ENCODE measurements at regions not wholly inside any gene's neighbourhood (a gene's known extent, or its start where the extent isn't known, plus 50 kb on each side); places are given as distances from the start of the nearest gene placed in this dataset.

DNA sequence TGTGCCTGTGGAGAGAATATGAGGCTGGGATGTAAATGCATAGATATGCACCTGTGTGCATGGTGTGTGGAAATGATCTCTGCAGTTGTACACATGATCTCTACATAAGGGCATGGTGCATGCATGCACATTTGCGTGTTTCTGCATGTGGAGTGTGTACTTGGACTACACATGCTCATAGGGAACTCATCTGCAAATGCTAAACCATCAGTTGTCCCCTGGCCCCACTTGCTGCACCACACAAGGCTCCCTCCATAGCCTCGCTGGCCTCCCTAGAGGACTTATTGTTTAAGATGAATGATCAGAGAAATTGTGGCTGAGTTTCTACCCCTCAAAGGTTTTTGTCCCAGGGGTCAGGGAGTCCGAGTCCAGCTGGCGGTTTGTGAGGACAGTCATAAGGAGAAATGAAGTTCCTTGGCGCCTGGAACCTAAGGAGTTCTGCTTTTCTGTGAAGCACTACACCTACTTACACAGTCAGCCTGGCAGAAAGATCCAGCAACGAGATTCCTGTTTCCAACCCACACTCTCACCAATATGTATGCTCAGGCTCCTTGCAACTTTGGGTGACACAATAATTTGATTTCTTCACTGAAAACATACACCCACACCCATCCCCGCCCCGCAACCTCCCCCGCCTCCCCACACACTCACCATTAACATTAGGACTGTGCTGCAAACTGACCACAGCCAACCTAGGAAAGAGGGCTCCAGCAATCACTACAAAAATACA lies 79.9 kb upstream of the CPEB4 start:
- DNase-seq: no peak

DNA sequence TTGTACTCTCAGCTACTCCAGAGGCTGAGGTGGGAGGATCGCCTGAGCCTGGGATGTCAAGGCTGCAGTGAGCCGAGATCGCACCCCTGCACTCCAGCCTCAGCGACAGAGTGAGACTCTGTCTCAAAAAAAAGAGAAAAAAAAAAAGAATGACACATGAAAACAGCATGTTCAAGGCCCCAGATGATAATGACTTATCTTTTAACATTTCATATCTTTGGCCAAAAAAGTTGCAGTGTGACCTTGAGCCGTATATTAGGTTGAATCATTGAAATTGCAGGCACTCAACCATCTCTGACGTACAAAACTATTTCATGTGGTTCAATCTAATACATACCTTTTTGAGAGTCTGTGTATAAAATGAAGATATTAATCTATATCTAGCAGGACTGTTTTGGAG lies 79.1 kb upstream of the CPEB4 start:
- no peak for DNase-seq

DNA sequence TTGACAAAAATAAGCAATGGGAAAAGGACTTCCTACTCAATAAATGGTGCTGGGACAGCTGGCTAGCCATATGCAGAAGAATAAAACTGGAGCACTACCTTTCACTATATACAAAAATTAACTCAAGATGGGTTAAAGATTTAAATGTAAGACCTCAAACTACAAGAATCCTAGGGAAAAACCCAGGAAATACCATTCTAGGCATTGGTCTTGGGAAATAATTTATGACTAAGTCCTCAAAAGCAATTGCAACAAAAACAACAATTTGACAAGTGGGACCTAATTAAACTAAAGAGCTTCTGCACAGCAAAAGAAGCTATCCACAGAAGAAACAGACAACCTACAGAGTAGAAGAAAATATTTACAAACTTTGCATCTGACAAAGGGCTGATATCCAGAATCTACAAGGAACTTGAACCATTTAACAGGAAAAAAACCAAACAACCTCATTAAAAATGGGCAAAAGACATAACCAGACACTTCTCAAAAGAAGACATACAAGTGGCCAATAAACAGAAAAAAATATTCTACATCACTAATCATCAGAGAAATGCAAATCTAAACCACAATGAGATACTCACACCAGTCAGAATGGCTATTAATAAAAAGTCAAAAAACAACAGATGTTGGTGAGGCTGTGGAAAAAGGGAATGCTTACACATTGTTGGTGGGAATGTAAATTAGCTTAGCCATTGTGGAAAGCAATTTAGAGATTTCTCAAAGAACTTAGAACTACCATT lies 75.2 kb upstream of the CPEB4 start:
- DNase-seq: no peak

DNA sequence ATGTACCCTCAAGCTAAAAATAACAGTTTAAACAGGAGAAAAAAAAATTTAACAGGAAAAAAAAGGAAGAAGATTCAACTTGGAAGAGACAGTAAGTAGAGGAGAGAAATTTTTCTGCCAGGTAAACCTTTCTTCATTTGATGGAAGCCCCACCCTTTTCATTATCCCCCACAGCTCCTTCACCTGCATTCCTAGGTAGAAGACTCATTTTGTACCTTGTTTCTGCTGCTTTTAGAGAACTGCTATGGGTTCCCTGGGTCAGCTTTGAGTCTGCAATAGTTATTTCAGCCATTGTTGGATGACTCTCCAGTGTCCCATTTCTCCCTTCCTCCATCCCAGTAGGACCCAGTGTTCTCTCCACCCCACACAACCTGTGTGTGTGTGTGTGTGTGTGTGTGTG lies 74.1 kb upstream of the CPEB4 start:
- no peak for DNase-seq

DNA sequence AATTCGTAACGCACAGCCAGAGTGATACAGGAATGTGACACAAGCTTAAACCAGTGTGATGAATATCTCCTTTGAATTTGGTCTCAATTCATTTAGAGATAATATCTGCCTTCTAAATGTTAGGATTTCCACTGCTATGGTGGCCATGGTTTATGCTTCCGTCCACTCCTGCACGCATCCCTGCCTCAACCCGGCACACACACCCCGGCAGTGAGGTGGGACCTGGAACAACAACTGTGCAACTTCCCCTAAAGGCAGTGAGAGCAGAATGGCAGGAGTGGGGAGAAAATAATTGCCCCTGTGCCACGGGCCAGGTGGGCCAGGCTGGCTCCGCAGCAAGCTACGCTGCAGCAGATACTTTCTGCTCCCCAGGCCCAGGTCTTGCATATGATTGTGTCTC lies 72.6 kb upstream of the CPEB4 start:
- no peak for DNase-seq

DNA sequence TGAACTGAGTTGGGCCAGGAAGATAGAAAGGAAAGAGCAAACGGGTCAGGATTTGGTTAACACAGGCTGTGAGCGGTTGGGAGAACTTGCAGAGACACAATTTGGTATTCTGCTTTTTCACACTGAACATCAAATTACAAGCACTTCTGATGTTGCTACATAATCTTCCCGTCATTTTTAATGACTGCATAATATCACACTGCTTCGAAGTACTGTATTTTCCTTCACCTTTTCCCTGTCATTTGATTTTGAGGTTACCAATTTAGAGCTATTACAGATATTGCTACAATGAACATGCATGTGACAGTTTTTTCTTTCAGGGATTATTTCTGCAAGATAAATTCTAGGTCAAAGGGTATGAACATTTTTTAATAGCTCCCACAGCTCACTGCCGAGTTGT lies 71.4 kb upstream of the CPEB4 start:
- DNase-seq: no peak

DNA sequence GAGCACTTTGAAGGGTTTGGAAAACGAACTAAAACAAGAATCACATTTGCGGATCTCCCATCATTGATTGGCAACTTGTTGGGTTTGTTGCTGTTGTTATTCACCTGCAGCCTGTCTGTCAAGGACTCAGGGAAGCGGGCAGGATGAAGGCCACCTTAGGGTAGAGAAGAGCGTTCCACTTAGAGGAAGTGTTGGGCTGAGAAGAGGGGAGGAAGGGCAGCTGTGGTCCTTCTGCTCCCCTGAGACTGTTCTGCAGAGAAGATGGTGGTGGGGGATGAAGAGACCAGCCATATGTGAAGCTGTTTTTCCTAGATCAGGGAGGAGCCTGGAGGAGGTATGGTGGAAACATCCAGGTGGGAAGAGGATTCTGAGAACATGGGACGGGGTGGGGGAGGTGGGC lies 70.6 kb upstream of the CPEB4 start:
- DNase-seq: no peak

DNA sequence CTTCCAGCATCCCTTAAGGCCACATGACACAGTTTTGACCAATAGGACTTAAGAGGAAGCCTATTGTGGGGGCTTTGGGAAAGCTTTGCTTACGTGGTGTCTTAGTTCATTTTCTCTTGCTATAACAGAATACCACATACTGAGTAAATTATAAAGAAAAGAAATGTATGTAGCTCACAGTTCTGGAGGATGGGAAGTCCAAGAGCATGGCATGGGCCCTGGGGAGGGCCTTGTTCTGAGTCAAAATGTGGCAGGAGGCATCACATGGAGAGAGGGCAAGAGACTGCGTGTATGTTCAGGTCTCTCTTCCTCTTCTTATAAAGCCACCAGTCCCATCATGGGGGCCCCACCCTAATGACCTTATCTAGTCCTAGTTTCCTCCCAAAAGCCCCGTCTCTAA lies 68.6 kb upstream of the CPEB4 start:
- no peak for DNase-seq

DNA sequence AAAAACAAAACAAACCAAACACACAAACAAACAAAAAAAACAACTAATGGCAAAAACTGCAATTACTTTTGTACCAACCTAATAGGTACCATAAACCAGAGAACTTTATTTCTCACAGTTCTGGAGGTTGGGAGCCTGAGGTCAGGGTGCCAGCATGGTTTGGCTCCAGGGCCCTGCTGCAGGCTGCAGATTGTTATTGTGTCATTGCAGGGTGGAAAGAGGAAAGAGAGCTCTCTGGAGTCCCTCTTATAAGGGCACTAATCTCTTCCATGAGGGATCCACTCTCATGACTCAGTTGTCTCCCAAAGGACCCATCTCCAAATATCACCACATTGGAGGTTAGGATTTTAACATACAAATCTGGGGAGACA lies 64.9 kb upstream of the CPEB4 start:
- DNase-seq: no peak

DNA sequence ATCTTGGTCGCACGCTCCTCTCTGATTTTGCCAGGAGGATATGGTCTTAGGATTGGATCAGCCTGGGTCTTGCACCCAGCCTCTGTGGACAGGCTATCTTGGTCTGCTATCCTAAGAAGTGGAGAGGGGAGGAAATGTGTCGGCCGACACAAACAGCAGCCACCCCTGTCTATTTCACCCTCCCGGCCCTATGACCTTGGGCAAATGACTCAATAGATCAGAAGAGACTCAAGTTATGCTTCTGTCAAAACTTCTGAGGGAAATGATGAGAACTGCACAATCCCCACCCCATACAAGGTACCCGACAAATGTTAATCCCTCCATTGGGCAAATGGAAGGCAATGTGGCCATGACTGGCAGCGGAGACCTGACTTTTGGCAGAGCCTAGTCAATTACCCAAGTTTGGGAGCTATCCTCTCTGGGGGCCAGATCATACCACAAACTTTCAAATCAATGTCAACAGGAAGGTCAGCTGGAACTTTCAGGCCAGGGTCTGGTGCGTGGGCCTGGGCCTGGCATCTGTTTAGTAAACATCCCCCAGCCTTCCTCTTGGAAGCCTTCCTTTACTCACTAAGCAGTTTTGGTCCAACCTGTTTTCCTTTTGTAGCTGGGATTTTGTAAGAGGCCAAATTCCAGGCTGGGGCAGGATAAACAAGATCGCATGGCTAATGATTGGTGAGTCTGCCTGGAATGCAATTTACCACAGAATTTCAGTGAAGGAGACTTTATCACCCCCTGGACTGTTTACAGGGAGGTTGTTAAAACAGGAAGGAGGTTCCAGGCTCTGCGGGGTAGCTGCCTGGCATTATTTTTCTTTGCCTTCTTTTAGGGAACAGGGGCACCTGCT lies 64.2 kb upstream of the CPEB4 start:
- no peak for DNase-seq

DNA sequence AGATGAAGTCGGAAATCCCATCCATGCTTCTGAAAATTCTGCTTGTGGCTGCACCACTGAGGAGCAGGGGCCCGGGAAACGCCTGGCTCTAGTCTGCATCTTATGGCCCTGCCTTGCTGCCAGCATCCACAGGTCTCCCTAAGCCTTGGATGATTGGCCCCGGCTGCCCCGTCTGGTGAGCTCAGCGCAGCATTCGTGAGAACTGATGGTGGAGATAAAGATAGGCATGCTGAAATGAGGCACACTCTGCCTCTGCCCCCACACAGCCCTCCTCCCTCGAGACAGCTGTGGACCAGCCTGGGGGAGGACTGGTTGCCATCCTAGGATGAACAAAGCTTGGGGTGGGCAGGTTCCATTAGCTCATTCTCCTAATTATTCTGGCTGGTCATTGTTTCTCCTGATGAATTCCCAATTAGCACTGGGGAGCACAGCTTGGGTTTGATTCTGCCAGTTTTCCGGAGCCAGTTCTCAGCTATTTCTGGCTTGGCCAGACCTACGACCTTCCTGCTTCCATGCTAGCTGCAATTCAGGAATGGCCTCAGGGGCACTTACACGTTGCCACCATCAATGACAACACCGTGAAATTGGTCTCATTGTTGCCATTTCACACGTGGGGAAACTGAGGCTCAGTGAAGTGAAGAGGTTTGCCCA lies 62.8 kb upstream of the CPEB4 start:
- DNase-seq: no peak

DNA sequence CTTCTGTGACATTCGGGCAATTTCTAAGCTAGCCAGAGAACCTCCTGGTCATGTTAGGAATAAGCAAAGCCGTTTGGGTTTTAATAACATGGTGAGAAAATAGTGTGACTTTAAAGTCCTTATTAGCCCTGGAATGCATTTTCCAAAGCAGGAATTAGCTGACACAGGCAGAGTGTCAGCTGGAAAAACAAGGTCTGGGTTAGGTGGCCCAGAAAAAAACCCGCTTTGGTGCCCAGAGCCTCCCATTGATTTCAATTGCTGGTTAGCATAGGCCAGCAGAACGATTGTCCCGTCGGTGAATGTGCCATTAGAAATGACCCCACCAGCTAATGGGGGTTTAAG lies 62.1 kb upstream of the CPEB4 start:
- no peak for DNase-seq

DNA sequence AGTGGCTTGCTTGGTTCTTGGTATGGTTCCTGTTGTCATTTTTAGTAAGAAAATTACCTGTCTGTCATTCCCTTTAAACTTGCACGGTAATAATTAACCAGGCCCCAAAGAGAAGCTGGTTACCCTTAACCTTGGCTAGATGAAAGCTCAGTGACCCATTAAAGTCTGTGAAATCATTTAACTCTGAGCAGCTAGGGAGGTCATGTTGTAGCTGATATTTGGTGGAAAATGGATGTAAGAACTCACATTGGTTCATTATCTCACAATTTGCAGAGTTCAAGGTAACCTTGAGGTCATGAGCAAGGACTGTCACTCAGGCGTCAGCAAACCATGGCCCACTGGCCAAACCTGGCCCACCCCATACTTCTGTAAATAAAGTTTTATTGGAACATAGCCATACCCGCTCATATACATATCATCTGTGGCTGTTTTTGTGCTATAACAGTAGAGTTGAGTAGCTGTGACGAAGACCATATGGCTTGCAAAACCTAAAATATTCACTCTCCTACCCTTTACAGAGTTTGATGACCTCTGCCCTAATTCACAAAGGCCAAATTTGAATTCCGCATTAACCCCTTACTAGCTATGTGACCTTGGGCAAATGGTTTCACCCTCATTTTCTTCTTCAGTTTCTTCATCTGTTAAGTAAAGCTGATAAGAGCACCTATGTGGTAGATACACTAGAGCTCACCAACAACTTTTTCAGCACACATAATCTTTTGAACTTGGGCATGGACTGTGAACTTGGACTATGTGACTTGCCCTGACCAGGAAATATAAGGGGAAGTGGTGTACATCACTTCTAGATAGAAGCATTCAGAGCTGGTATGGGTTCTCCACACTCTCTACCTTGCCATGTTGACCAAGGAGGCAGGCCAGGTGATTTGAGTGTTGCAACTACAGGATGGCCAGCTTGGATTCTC lies 61.5 kb upstream of the CPEB4 start:
- no peak for DNase-seq

DNA sequence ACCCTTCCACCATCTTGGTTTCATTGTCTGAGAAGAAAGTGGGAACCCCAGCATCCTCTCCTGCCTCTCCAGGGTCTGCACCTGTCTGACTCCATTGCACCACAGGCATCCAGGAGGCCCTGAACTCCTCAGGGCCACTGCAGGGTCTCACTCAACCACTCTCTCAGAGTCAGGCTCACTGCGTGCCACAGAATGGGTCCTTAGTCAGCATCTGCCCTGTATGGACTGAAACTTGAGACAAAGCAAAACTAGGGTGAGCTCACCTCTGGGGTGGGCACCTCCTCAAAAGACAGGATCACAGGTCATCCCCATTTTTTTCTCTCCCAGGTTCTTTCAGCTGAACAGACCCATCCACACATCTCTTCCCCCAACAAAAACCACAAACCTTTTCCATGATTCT lies 59.2 kb upstream of the CPEB4 start:
- DNase-seq: no peak

DNA sequence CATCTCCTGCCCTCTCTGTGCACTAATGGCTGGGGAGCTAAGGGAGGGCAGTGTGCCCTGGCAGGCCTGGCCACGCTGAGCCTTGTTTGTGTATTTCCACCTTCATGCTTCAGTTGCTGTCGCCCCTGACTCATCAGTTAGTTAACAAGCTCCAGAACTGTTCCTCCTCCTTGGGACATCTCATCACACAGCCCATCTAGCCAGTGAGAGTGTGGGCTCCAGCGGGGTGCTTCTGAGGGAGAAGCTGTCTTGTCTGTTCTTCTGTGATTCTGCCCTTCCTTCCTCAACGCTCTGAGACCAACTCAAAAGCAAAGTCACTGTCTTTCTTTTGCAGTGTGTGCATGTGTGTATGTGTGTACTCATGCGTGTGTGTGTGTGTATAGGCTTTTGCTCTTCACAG lies 58.3 kb upstream of the CPEB4 start:
- no peak for DNase-seq

DNA sequence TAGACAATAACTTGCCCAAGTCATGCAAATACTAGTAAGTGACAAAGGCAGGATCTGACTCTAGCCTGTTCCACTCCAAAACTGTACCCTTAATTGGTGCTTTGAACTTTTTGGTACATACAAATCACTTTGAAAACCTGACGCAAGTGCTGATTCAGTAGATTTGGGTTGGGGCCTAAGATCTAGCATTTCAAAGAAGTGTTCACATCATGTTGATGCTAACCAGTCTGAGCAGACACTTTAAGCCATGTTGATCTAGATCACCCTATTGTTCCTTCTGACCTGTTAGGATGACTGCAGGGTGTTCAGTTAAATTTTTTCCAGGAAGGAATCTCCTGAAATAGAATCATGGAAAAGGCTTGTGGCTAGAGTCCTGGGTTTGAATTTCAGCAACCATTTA lies 57.7 kb upstream of the CPEB4 start:
- no peak for DNase-seq

DNA sequence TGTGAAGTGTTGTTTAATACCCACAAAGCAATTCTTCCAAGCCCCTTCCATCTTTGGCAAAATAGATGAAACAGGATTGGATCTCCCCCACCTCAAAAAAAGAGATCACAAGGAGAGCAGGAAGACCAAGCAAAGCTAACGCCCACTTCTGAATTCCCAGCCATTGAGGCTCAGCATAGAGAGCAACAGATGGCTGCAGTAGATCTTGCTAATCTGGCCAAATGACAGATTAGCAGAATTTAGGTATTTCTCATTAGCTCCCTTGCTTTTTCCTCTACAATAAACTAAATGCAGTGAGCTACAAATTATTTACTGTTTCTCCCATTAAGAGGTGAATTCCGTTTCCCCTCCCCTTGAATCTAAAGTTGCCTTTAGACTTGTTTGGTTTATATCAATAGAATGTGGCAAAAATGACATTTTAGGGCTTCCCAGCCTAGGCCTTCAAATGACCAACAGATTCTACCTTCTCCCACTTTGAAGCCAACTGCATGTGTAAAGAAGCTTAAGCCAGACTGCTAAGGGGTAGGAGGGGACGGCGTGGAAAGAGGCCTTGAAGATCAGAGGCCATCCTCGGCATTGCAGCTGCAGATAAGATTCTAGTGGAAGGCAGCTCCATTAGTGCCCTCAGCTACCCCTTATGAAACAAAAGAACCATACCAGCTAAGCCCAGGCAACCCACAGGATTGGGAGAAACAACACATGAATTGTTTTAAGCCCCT lies 56.8 kb upstream of the CPEB4 start:
- DNase-seq: no peak

DNA sequence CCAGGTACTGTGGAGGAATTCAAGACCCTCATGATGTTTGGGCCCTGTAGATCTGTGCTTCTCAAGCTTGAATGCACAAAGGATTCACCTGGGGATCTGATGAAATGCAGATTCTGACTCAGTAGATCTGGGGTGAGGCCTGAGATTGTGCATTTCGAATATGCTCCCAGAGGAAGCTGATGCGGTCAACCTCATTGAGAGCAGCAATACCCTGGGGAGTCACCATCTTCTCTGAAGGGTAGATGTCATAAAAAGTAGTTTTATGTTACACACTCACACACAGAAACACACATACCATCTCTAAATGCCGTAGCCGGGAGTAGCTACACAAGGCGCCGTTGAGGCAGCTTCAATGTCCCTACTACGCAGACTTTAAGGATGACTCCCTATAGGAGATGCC lies 55.8 kb upstream of the CPEB4 start:
- DNase-seq: no peak

DNA sequence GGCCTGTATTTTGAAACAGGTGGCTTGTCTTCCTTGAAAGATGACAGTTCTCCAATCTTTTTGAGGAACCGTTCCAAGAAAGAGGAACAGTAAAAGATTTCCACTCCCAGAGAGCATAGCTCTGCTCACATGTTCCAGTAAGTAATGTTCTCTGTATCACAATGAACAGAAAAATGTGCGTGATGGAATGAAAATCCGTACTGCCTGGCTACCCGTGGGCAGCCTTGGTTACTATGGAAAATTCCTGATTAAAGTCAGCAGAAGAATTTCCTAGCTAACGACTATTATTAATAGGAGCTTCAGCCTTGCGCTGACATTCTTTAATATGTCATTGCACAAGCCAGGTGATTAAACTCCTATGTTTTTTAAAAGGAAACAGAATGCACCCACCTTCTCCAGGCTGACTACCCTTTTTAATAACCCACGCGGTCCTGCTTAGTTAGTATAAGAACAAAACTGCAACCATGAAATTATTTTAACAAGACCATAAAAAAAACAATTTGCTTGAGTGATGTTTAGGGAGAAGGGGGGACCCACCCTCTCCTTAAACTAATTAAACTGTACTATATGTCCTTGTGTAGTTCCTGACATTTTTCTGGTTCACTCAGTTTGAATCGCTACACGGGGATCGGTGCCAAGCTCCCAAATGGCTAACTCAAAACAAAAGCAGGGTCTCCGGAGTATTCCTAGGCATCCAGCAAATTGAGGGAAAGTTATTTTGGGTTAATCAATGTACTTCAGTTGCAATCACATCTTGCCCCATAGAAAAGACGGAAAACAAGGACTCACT lies 54.8 kb upstream of the CPEB4 start:
- DNase-seq: no peak

DNA sequence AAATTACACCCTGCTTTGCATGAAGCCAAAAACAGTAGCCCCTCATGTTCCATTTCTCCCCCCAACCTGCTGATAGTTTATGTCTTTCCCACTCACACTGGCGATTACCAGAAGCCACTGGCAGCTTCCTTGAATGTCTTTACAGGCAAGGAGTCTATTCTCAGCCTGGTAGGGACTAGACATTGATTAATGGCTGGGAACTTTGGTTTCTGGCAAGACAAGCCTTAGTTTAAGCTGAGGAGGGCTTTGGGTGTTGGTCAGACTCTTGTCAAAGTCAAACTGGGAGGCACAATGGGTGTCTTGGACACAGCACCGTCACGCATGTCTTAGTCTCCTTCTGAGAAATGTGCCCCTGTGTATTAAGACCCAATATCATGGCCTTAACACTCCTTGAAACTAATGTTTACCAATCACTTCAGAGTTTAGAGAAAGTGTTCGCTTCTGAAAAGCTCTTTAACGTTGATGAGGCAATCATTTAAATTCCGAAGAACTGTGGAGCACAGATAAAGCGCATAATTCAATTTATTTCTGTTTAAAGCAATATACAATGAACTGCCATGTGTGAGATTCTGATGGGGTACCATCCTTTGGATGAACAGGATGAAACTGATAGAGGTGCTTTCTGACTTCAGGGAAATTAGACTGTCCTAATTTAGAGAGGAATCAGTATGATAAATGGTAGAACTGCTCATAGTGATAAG lies 53.9 kb upstream of the CPEB4 start:
- DNase-seq: no peak
